A673 (cell line): ENCODE measurements at regions not wholly inside any gene's neighbourhood (a gene's known extent, or its start where the extent isn't known, plus 50 kb on each side); places are given as distances from the start of the nearest gene placed in this dataset.

ENCODE experiments used
- BruUV-seq: library from RNA; stranded (reverse); fragments of 400-500 nt; replicated peaks from 2 replicates; lab custom pipeline; 2021; lab: Mats Ljungman, UMichigan
- CTCF ChIA-PET: fragments of 300-600 bp; sonication (Branson Sonifier 250); formaldehyde crosslinking; loops from one replicate; lab custom pipeline; 2022; ENCODE audit warnings: antibody characterized with exemption; lab: Charles Lee
- POLR2A ChIA-PET: fragments of 300-600 bp; sonication (Branson Sonifier 250); formaldehyde crosslinking; loops from one replicate; lab custom pipeline; 2022; ENCODE audit warnings: antibody characterized with exemption; ENCODE audit not compliant: low non-redundant PET; lab: Charles Lee
- DNase-seq: peaks from one replicate; pipeline ENCODE4 v3.0.0-alpha.2; 2015; ENCODE audit warnings: low spot score
- H3K27ac ChIP-seq: fragments of 200-600 bp; sonication (generic); 2 replicates; pipeline ENCODE4 v1.5.1; 2016; ENCODE audit warnings: mixed run types, low read depth, mild to moderate bottlenecking, mixed read lengths, antibody characterized with exemption, low read length; ENCODE audit not compliant: poor library complexity, severe bottlenecking
- H3K27me3 ChIP-seq: fragments of 200-600 bp; sonication (generic); replicated peaks from 2 replicates; pipeline ENCODE4 v1.6.1; 2017; ENCODE audit warnings: mixed run types, low read depth, mild to moderate bottlenecking, mixed read lengths, antibody characterized with exemption, low read length; ENCODE audit not compliant: insufficient read depth, poor library complexity
- H3K36me3 ChIP-seq: fragments of 200-600 bp; sonication (generic); 2 replicates; pipeline ENCODE4 v1.6.1; 2016; ENCODE audit warnings: mixed run types, mild to moderate bottlenecking, mixed read lengths, antibody characterized with exemption, low read length; ENCODE audit not compliant: insufficient read depth, poor library complexity, severe bottlenecking
- H3K4me1 ChIP-seq: fragments of 200-600 bp; sonication (generic); 2 replicates; pipeline ENCODE4 v1.6.1; 2017; ENCODE audit warnings: mixed run types, mild to moderate bottlenecking, mixed read lengths, antibody characterized with exemption, low read length; ENCODE audit not compliant: insufficient read depth, poor library complexity, severe bottlenecking
- H3K4me3 ChIP-seq: fragments of 200-600 bp; sonication (generic); 2 replicates; pipeline ENCODE4 v1.5.1; 2016; ENCODE audit warnings: low read depth, mixed run types, mild to moderate bottlenecking, mixed read lengths, low read length; ENCODE audit not compliant: poor library complexity, severe bottlenecking
- H3K9me3 ChIP-seq: fragments of 200-600 bp; sonication (generic); 2 replicates; pipeline ENCODE4 v1.6.1; 2016; ENCODE audit warnings: mixed run types, low read depth, mild to moderate bottlenecking, mixed read lengths, antibody characterized with exemption, low read length; ENCODE audit not compliant: poor library complexity, severe bottlenecking
- EZH2 ChIP-seq: fragments of 200-600 bp; sonication (generic); IDR thresholded peaks from 2 replicates; pipeline ENCODE4 v1.6.1; 2017; ENCODE audit warnings: borderline replicate concordance, low read depth, mild to moderate bottlenecking, mixed read lengths, antibody characterized with exemption, low read length; ENCODE audit not compliant: poor library complexity, severe bottlenecking
- intact Hi-C: fragments of 100-400 bp; cut with micrococcal nuclease; formaldehyde crosslinking; loops from one replicate; pipeline ENCODE4 v1.10.0; 2022; ENCODE audit not compliant: unreplicated experiment
- TF ChIP-seq, protein P1 (sequence below): fragments of 300-800, 200-600 bp; sonication (generic); conservative IDR thresholded peaks from 2 replicates; pipeline ENCODE4 v1.5.1; 2017; ENCODE audit warnings: low read depth, mild to moderate bottlenecking, antibody characterized with exemption, low read length, moderate library complexity, mixed read lengths

DNA sequence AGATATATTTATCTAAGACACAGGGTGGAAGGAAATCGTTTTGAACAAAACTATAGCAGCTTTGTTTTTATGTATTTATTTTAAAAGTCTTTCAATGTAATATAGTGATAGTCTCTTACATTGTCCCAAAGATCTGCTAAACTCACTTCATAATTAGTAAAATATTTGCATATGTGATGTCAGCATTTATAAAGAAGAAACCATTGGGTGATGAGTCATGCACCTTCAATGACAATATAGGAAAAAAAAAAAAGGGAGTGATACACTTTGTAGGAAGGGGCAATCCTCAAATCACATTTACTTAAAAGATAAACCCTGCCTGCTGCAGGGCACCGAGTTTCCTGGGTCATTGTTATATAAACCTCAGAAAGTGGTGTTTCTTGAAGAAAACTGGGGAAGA is 112.4 kb upstream of the SEMA3C start:
- intact Hi-C loops: no loop called here
- Histone ChIP-seq H3K27me3 (no peaks in the 10 kb centered on the region), H3K4me3 (no peak overlapping the region), H3K9me3 (no peaks in the 10 kb centered on the region), H3K27ac (no peak overlapping the region), H3K36me3 (no peaks in the 10 kb centered on the region), H3K4me1 (peaks cover 10% of the 10 kb centered on the region)
- BruUV-seq: no TSS peak
- POLR2A ChIA-PET: interaction anchor here (0.6 kb wide), 1 partner anchor 27 kb away, joined by 3 read pairs; no protein-coding TSS in a partner anchor
- peak; percentile 14 for DNase-seq
- CTCF ChIA-PET: no interaction called here
- no peak for TF ChIP-seq EZH2

DNA sequence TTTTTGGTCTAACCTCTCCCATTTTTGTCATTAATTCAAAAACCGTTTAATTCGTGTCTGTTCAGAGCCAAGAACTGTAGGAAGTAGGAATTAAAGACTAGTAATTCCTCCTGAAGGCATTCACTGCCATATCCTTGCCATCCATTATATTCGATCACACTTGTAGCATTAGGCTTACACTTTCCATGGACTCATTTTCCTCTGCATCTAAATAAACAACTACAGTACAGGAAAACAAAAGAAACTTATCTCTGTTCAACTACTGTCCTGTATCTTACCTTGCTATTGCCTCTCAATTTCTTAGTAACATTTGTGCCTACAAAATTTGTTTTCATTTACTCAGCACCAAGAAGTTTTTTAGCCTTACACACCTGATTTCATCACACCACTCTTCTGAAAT is 111.6 kb upstream of the SEMA3C start:
- TF ChIP-seq, protein P1, sequence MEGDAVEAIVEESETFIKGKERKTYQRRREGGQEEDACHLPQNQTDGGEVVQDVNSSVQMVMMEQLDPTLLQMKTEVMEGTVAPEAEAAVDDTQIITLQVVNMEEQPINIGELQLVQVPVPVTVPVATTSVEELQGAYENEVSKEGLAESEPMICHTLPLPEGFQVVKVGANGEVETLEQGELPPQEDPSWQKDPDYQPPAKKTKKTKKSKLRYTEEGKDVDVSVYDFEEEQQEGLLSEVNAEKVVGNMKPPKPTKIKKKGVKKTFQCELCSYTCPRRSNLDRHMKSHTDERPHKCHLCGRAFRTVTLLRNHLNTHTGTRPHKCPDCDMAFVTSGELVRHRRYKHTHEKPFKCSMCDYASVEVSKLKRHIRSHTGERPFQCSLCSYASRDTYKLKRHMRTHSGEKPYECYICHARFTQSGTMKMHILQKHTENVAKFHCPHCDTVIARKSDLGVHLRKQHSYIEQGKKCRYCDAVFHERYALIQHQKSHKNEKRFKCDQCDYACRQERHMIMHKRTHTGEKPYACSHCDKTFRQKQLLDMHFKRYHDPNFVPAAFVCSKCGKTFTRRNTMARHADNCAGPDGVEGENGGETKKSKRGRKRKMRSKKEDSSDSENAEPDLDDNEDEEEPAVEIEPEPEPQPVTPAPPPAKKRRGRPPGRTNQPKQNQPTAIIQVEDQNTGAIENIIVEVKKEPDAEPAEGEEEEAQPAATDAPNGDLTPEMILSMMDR: no peak
- TF ChIP-seq EZH2: no peak
- H3K4me3 ChIP-seq: no peak overlapping the region

DNA sequence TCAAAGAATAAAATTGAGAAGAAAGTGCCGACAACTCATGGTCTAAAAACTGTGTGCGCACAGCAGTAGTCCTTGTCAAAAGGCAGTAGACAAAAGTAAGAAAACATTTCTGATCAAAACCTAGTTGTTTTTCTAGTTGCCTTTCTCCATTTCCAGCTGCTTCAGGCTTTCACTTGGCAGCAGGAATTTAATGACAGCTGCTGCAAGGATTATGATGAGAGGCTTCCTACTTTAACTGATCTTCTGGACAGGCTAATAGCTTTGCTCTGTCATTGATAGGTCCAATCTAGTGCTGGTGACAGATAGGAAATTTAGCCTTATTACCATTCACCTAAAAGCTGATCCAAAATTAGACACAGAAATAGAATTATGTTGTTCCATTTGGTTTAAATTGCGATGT is 110.7 kb upstream of the SEMA3C start:
- H3K4me1 ChIP-seq: peaks cover 10% of the 10 kb centered on the region
- ChIA-PET CTCF (no interaction called here), POLR2A (no interaction called here)
- H3K27me3 ChIP-seq: no peaks in the 10 kb centered on the region
- no peak overlapping the region for H3K27ac ChIP-seq
- intact Hi-C loops: no loop called here
- H3K4me3 ChIP-seq: no peak overlapping the region
- no TSS peak for BruUV-seq
- H3K9me3 ChIP-seq: no peaks in the 10 kb centered on the region
- DNase-seq: peak; percentile 15
- H3K36me3 ChIP-seq: no peaks in the 10 kb centered on the region
- TF ChIP-seq, protein P1: no peak
- TF ChIP-seq EZH2: no peak

More for the DNA sequence above, 111.6 kb upstream of the SEMA3C start:
- no peaks in the 10 kb centered on the region for H3K9me3 ChIP-seq
- BruUV-seq: no TSS peak
- DNase-seq: no peak
- H3K4me1 ChIP-seq: peaks cover 10% of the 10 kb centered on the region
- H3K36me3 ChIP-seq: no peaks in the 10 kb centered on the region
- CTCF ChIA-PET: no interaction called here
- H3K27me3 ChIP-seq: no peaks in the 10 kb centered on the region
- intact Hi-C loops: no loop called here
- POLR2A ChIA-PET: interaction anchor here (0.6 kb wide), 1 partner anchor 26 kb away, joined by 3 read pairs; no protein-coding TSS in a partner anchor
- no peak overlapping the region for H3K27ac ChIP-seq

DNA sequence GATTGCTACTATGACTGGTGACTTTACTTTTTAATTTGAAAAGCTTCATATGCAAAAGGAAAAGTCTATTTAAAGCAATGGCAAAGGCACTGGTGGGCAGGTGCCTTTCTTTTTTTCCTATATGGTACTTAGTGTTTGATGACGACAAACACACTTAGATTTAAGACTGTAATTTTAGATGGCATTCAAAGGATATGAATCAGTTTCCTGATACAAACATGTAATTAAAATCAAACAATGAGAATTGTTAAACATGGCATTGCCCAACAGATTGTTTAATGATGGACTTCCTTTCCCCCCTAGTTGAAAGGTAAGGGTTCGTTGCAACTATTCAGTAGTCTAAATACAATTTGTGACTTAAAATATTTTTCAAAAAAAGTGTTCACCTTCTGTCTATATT is 106.5 kb upstream of the SEMA3C start:
- intact Hi-C loops: no loop called here
- no TSS peak for BruUV-seq
- TF ChIP-seq, protein P1: no peak
- no peak for TF ChIP-seq EZH2
- Histone ChIP-seq H3K27ac (no peak overlapping the region), H3K36me3 (no peaks in the 10 kb centered on the region), H3K4me1 (peaks cover 10% of the 10 kb centered on the region), H3K9me3 (no peaks in the 10 kb centered on the region), H3K4me3 (no peak overlapping the region), H3K27me3 (no peaks in the 10 kb centered on the region)
- ChIA-PET CTCF (no interaction called here), POLR2A (no interaction called here)
- DNase-seq: peak; percentile 75
